Thoracic aorta (tissue), 2 donors: ENCODE measurements at regions not wholly inside any gene's neighbourhood (a gene's known extent, or its start where the extent isn't known, plus 50 kb on each side); places are given as distances from the start of the nearest gene placed in this dataset.

Experiments used
- ATAC-seq: fragments of 150-250 bp; one replicate; pipeline ENCODE4 v1.8.0; 2017; ENCODE audit warnings: low read depth; ENCODE audit not compliant: insufficient number of reproducible peaks, low FRiP score
- DNase-seq: peaks from one replicate; pipeline ENCODE4 v3.0.0-alpha.2; 2020; ENCODE audit warnings: low spot score
- H3K27ac ChIP-seq, 2 donors: fragments of 200-600 bp; sonication (generic); 1 replicate in 1 of 2; 2 replicates in 1 of 2; pipeline ENCODE4 v1.5.1; 2016; ENCODE audit warnings: mild to moderate bottlenecking in 2 of 2, moderate library complexity in 2 of 2
- H3K27me3 ChIP-seq: fragments of 200-600 bp; sonication (generic); replicated peaks from 2 replicates; pipeline ENCODE4 v1.6.0; 2016; ENCODE audit warnings: mild to moderate bottlenecking; ENCODE audit not compliant: insufficient read depth
- H3K36me3 ChIP-seq: fragments of 200-600 bp; sonication (generic); one replicate; pipeline ENCODE4 v1.5.1; 2016
- H3K4me1 ChIP-seq, 2 donors: fragments of 200-600 bp; sonication (generic); 1 replicate in 1 of 2; 2 replicates in 1 of 2; pipeline versions ENCODE4 v1.5.1 to v1.6.0; 2016; ENCODE audit warnings: low read depth in 2 of 2, mild to moderate bottlenecking in 1 of 2; ENCODE audit not compliant: control insufficient read depth in 1 of 2
- H3K4me3 ChIP-seq: fragments of 200-600 bp; sonication (generic); 2 replicates; pipeline ENCODE4 v1.5.1; 2016; ENCODE audit warnings: mild to moderate bottlenecking
- H3K9me3 ChIP-seq: fragments of 200-600 bp; sonication (generic); 2 replicates; pipeline ENCODE4 v1.5.1; 2016
- CTCF ChIP-seq: fragments of 200-600 bp; sonication (generic); IDR thresholded peaks from one replicate; pipeline ENCODE4 v1.5.1; 2019; ENCODE audit warnings: antibody characterized with exemption

GRCh38 chr16:79966226-79966625, 365.7 kb upstream of the MAF start:
- no peaks in the 10 kb centered on the region for H3K4me1 ChIP-seq
- no peaks in the 10 kb centered on the region for H3K27me3 ChIP-seq
- H3K27ac ChIP-seq, result no peak overlapping the region
- ATAC-seq (no peak), DNase-seq (no peak)
- H3K9me3 ChIP-seq, result no peaks in the 10 kb centered on the region
- no peak overlapping the region for H3K4me3 ChIP-seq
- no peaks in the 10 kb centered on the region for H3K36me3 ChIP-seq
- TF ChIP-seq CTCF, result no peak

- no peak for ATAC-seq
- no peak for TF ChIP-seq CTCF
These were observed 365.2 kb upstream of the MAF start for GRCh38 chr16:79965718-79966117.

DNA sequence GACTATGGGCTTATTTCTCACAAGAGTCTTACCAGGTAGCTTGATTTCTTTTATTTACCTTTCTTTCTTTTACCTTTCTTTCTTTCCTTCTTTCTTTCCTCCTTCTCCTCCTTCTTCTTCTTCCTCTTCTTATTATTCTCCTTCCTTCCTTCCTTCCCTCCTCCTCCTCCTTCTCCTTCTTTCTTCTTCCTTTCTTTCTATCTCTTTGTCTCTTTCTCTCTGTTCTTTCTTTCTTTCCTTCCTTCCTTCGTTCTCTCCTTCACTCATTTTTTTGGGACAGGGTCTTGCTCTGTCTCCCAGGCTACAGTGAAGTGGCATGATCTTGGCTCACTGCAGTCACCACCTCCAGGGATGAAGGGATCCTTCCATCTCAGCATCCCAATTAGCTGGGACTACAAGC, 363.6 kb upstream of the MAF start:
- H3K4me3 ChIP-seq, result no peak overlapping the region
- no peaks in the 10 kb centered on the region for H3K4me1 ChIP-seq
- H3K36me3 ChIP-seq, result no peaks in the 10 kb centered on the region
- H3K27me3 ChIP-seq, result no peaks in the 10 kb centered on the region
- ATAC-seq, result no peak
- H3K27ac ChIP-seq, result no peak overlapping the region
- DNase-seq, result no peak
- H3K9me3 ChIP-seq, result no peaks in the 10 kb centered on the region
- TF ChIP-seq CTCF, result no peak

More at GRCh38 chr16:79965718-79966117, 365.2 kb upstream of the MAF start:
- no peak for DNase-seq
- H3K27me3 ChIP-seq, result no peaks in the 10 kb centered on the region
- no peak overlapping the region for H3K4me3 ChIP-seq
- no peaks in the 10 kb centered on the region for H3K36me3 ChIP-seq
- H3K27ac ChIP-seq, result no peak overlapping the region
- no peaks in the 10 kb centered on the region for H3K9me3 ChIP-seq
- no peaks in the 10 kb centered on the region for H3K4me1 ChIP-seq

GRCh38 chr16:79962962-79963361, 362.4 kb upstream of the MAF start:
- Histone ChIP-seq H3K27ac (no peak overlapping the region), H3K36me3 (no peaks in the 10 kb centered on the region), H3K4me1 (no peaks in the 10 kb centered on the region), H3K4me3 (no peak overlapping the region), H3K9me3 (no peaks in the 10 kb centered on the region), H3K27me3 (no peaks in the 10 kb centered on the region)
- ATAC-seq (no peak), DNase-seq (no peak)
- no peak for TF ChIP-seq CTCF

DNA sequence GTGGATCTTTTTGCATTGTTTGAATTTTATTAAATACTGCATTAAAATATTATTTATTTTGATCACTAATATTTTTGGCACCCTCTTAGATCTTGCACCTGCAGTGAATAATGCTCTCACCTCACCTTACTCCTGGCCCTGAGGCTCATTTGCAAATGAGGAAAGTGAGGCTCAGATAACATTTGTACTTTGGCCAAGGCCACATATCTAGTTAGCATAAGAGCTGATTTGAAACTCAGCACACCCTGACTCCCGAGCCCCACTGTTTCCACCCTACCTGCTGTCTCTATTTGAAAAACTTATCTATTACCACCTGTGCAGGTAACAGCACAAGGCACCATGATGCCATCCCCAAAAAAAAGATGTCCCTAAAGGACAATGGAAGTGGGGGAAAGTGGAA, 358.7 kb upstream of the MAF start:
- Histone ChIP-seq H3K9me3 (no peaks in the 10 kb centered on the region), H3K27ac (no peak overlapping the region), H3K36me3 (no peaks in the 10 kb centered on the region), H3K4me3 (no peak overlapping the region), H3K27me3 (no peaks in the 10 kb centered on the region), H3K4me1 (no peaks in the 10 kb centered on the region)
- DNase-seq, result no peak
- no peak for TF ChIP-seq CTCF
- no peak for ATAC-seq
